ENCODE measurements at regions not wholly inside any gene's neighbourhood (a gene's known extent, or its start where the extent isn't known, plus 50 kb on each side); places are given as distances from the start of the nearest gene placed in this dataset.

GRCh38 chr7:153380636-153381035 is 621.1 kb downstream of the ACTR3B start:
- no peaks in the 10 kb centered on the region for H3K4me1 Mint-ChIP-seq
- H3K36me3 Mint-ChIP-seq, result no peaks in the 10 kb centered on the region
- ATAC-seq, result no peak
- H3K27ac Mint-ChIP-seq, result no peak overlapping the region
- no peaks in the 10 kb centered on the region for H3K9me3 Mint-ChIP-seq
- peaks cover 16% of the 10 kb centered on the region for H3K27me3 Mint-ChIP-seq
- H3K4me3 Mint-ChIP-seq, result no peak overlapping the region

- peaks cover 16% of the 10 kb centered on the region for H3K27me3 Mint-ChIP-seq
- no peak for ATAC-seq
- no peak overlapping the region for H3K27ac Mint-ChIP-seq
- H3K36me3 Mint-ChIP-seq, result no peaks in the 10 kb centered on the region
- H3K4me3 Mint-ChIP-seq, result no peak overlapping the region
- no peaks in the 10 kb centered on the region for H3K9me3 Mint-ChIP-seq
- H3K4me1 Mint-ChIP-seq, result no peaks in the 10 kb centered on the region
Observed at GRCh38 chr7:153381275-153382040, 621.9 kb downstream of the ACTR3B start.

GRCh38 chr7:153382641-153383101 is 623.1 kb downstream of the ACTR3B start:
- Mint-ChIP-seq H3K36me3 (no peaks in the 10 kb centered on the region), H3K4me3 (no peak overlapping the region), H3K27me3 (peaks cover 16% of the 10 kb centered on the region), H3K9me3 (peaks cover 3% of the 10 kb centered on the region), H3K4me1 (no peaks in the 10 kb centered on the region), H3K27ac (no peak overlapping the region)
- no peak for ATAC-seq

- H3K36me3 Mint-ChIP-seq, result no peaks in the 10 kb centered on the region
Observed at GRCh38 chr7:153383781-153384180, 624.2 kb downstream of the ACTR3B start.

GRCh38 chr7:153385502-153385901 is 626.0 kb downstream of the ACTR3B start:
- ATAC-seq, result no peak
- Mint-ChIP-seq H3K36me3 (no peaks in the 10 kb centered on the region), H3K27me3 (peaks cover 15% of the 10 kb centered on the region), H3K4me3 (no peak overlapping the region), H3K9me3 (peaks cover 11% of the 10 kb centered on the region), H3K27ac (no peak overlapping the region), H3K4me1 (no peaks in the 10 kb centered on the region)

More at GRCh38 chr7:153383781-153384180, 624.2 kb downstream of the ACTR3B start:
- H3K27ac Mint-ChIP-seq, result no peak overlapping the region
- peaks cover 3% of the 10 kb centered on the region for H3K9me3 Mint-ChIP-seq
- H3K27me3 Mint-ChIP-seq, result peaks cover 16% of the 10 kb centered on the region
- no peaks in the 10 kb centered on the region for H3K4me1 Mint-ChIP-seq
- H3K4me3 Mint-ChIP-seq, result no peak overlapping the region
- ATAC-seq, result no peak

- Mint-ChIP-seq H3K27me3 (peaks cover 4% of the 10 kb centered on the region), H3K4me1 (no peaks in the 10 kb centered on the region), H3K4me3 (no peak overlapping the region), H3K36me3 (no peaks in the 10 kb centered on the region), H3K27ac (no peak overlapping the region), H3K9me3 (peaks cover 20% of the 10 kb centered on the region)
- no peak for ATAC-seq
Observed at GRCh38 chr7:153386556-153386955, 627.0 kb downstream of the ACTR3B start.

GRCh38 chr7:153388611-153389010 is 629.1 kb downstream of the ACTR3B start:
- Mint-ChIP-seq H3K36me3 (no peaks in the 10 kb centered on the region), H3K27me3 (no peaks in the 10 kb centered on the region), H3K4me1 (no peaks in the 10 kb centered on the region), H3K4me3 (no peak overlapping the region), H3K27ac (no peak overlapping the region), H3K9me3 (peaks cover 27% of the 10 kb centered on the region)
- ATAC-seq, result no peak

GRCh38 chr7:153389261-153389660 is 629.7 kb downstream of the ACTR3B start:
- Mint-ChIP-seq H3K27me3 (no peaks in the 10 kb centered on the region), H3K4me1 (no peaks in the 10 kb centered on the region), H3K9me3 (peaks cover 30% of the 10 kb centered on the region), H3K27ac (no peak overlapping the region), H3K36me3 (no peaks in the 10 kb centered on the region), H3K4me3 (no peak overlapping the region)
- ATAC-seq, result no peak

GRCh38 chr7:153390955-153391354 is 631.4 kb downstream of the ACTR3B start:
- no peak for ATAC-seq
- no peak overlapping the region for H3K4me3 Mint-ChIP-seq
- peaks cover 30% of the 10 kb centered on the region for H3K9me3 Mint-ChIP-seq
- H3K27ac Mint-ChIP-seq, result no peak overlapping the region
- H3K36me3 Mint-ChIP-seq, result no peaks in the 10 kb centered on the region
- no peaks in the 10 kb centered on the region for H3K4me1 Mint-ChIP-seq
- H3K27me3 Mint-ChIP-seq, result no peaks in the 10 kb centered on the region

- peaks cover 27% of the 10 kb centered on the region for H3K9me3 Mint-ChIP-seq
- no peak for ATAC-seq
- H3K4me1 Mint-ChIP-seq, result no peaks in the 10 kb centered on the region
- H3K27ac Mint-ChIP-seq, result no peak overlapping the region
- no peaks in the 10 kb centered on the region for H3K27me3 Mint-ChIP-seq
- no peaks in the 10 kb centered on the region for H3K36me3 Mint-ChIP-seq
- no peak overlapping the region for H3K4me3 Mint-ChIP-seq
Observed at GRCh38 chr7:153392726-153393125, 633.2 kb downstream of the ACTR3B start.

GRCh38 chr7:153393666-153394065 is 634.1 kb downstream of the ACTR3B start:
- no peak for ATAC-seq
- Mint-ChIP-seq H3K36me3 (no peaks in the 10 kb centered on the region), H3K4me1 (no peaks in the 10 kb centered on the region), H3K4me3 (no peak overlapping the region), H3K27ac (no peak overlapping the region), H3K27me3 (no peaks in the 10 kb centered on the region), H3K9me3 (peaks cover 27% of the 10 kb centered on the region)

GRCh38 chr7:153396475-153396874 is 636.9 kb downstream of the ACTR3B start:
- ATAC-seq, result no peak
- Mint-ChIP-seq H3K27ac (no peak overlapping the region), H3K9me3 (peaks cover 11% of the 10 kb centered on the region), H3K36me3 (no peaks in the 10 kb centered on the region), H3K4me3 (no peak overlapping the region), H3K4me1 (no peaks in the 10 kb centered on the region), H3K27me3 (no peaks in the 10 kb centered on the region)

GRCh38 chr7:153397459-153397858 is 637.9 kb downstream of the ACTR3B start:
- no peaks in the 10 kb centered on the region for H3K4me1 Mint-ChIP-seq
- no peaks in the 10 kb centered on the region for H3K27me3 Mint-ChIP-seq
- H3K36me3 Mint-ChIP-seq, result no peaks in the 10 kb centered on the region
- no peak overlapping the region for H3K4me3 Mint-ChIP-seq
- no peak overlapping the region for H3K27ac Mint-ChIP-seq
- peaks cover 12% of the 10 kb centered on the region for H3K9me3 Mint-ChIP-seq
- no peak for ATAC-seq

- Mint-ChIP-seq H3K4me1 (no peaks in the 10 kb centered on the region), H3K9me3 (peaks cover 12% of the 10 kb centered on the region), H3K36me3 (no peaks in the 10 kb centered on the region), H3K27ac (no peak overlapping the region), H3K4me3 (no peak overlapping the region), H3K27me3 (no peaks in the 10 kb centered on the region)
- ATAC-seq, result no peak
Observed at GRCh38 chr7:153397906-153398305, 638.4 kb downstream of the ACTR3B start.

GRCh38 chr7:153398370-153398769 is 638.8 kb downstream of the ACTR3B start:
- Mint-ChIP-seq H3K4me1 (no peaks in the 10 kb centered on the region), H3K4me3 (no peak overlapping the region), H3K36me3 (no peaks in the 10 kb centered on the region), H3K27me3 (no peaks in the 10 kb centered on the region), H3K27ac (no peak overlapping the region), H3K9me3 (peaks cover 9% of the 10 kb centered on the region)
- ATAC-seq, result no peak

- H3K4me1 Mint-ChIP-seq, result no peaks in the 10 kb centered on the region
Observed at GRCh38 chr7:153398789-153399553, 639.4 kb downstream of the ACTR3B start.

More at GRCh38 chr7:153398789-153399553, 639.4 kb downstream of the ACTR3B start:
- Mint-ChIP-seq H3K27me3 (no peaks in the 10 kb centered on the region), H3K27ac (no peak overlapping the region), H3K36me3 (no peaks in the 10 kb centered on the region), H3K9me3 (peaks cover 8% of the 10 kb centered on the region), H3K4me3 (no peak overlapping the region)
- ATAC-seq, result no peak
